ENCODE measurements at regions not wholly inside any gene's neighbourhood (a gene's known extent, or its start where the extent isn't known, plus 50 kb on each side); places are given as distances from the start of the nearest gene placed in this dataset.

GRCh38 chr2:15783489-15783888 lies 156.9 kb upstream of the MYCN start:
- no peak for TF ChIP-seq FOXS1 (CRISPR knock-in tag; IDR thresholded peaks at IDR 0.05)
- TF ChIP-seq CHD4 (IDR thresholded peaks at IDR 0.05; ENCODE audit: borderline replicate concordance), result no peak
- no peak for TF ChIP-seq SREBF2 (IDR thresholded peaks at IDR 0.05)
- no peak for TF ChIP-seq REST (IDR thresholded peaks at IDR 0.05)
- no peak for TF ChIP-seq E2F6 (IDR thresholded peaks at IDR 0.05; ENCODE audit: borderline replicate concordance, low read depth)
- no peak for TF ChIP-seq HOXB13 (CRISPR knock-in tag; IDR thresholded peaks at IDR 0.05; ENCODE audit: low read depth)
- WGBS (ENCODE audit: missing lambda C conversion rate), result 88% methylated on average over 6 of the region's 6 CpGs
- ATAC-seq (no peak), DNase-seq (ENCODE audit: low read depth in 1 of 2, low spot score in 1 of 2) (no peak), FAIRE-seq (no peak)
- Histone ChIP-seq H3K4me2 (no peak overlapping the region), H3K4me1 (peaks cover 25% of the 10 kb centered on the region), H3K9me3 (no peaks in the 10 kb centered on the region), H3K4me3 (no peak overlapping the region), H3K27ac (peak overlapping the region; percentile 70 to 75; a peak in 5 of 6 replicates)
- ChIA-PET POLR2A (no interaction called here), CTCF (interaction anchor here (1.0 to 2.1 kb wide), 4 partner anchors 13 to 49 kb away, joined by 3 to 6 read pairs (median 3); no protein-coding TSS in a partner anchor)

- H3K27ac ChIP-seq, result peak overlapping the region in 1 of 2 experiments; percentile 75; a peak in 2 of 6 replicates
- POLR2A ChIA-PET, result no interaction called here
- TF ChIP-seq, protein P1, sequence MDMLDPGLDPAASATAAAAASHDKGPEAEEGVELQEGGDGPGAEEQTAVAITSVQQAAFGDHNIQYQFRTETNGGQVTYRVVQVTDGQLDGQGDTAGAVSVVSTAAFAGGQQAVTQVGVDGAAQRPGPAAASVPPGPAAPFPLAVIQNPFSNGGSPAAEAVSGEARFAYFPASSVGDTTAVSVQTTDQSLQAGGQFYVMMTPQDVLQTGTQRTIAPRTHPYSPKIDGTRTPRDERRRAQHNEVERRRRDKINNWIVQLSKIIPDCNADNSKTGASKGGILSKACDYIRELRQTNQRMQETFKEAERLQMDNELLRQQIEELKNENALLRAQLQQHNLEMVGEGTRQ (IDR thresholded peaks at IDR 0.05), result no peak
- TF ChIP-seq NPAS2 (CRISPR knock-in tag; IDR thresholded peaks at IDR 0.05; ENCODE audit: borderline replicate concordance), result no peak
- no peak for TF ChIP-seq SMC3 (IDR thresholded peaks at IDR 0.05)
- no peak for TF ChIP-seq RARB (CRISPR knock-in tag; IDR thresholded peaks at IDR 0.05)
- TF ChIP-seq, protein P2, sequence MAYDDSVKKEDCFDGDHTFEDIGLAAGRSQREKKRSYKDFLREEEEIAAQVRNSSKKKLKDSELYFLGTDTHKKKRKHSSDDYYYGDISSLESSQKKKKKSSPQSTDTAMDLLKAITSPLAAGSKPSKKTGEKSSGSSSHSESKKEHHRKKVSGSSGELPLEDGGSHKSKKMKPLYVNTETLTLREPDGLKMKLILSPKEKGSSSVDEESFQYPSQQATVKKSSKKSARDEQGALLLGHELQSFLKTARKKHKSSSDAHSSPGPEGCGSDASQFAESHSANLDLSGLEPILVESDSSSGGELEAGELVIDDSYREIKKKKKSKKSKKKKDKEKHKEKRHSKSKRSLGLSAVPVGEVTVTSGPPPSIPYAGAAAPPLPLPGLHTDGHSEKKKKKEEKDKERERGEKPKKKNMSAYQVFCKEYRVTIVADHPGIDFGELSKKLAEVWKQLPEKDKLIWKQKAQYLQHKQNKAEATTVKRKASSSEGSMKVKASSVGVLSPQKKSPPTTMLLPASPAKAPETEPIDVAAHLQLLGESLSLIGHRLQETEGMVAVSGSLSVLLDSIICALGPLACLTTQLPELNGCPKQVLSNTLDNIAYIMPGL (CRISPR knock-in tag; IDR thresholded peaks at IDR 0.05; ENCODE audit: borderline replicate concordance), result no peak
- TF ChIP-seq KDM5A (IDR thresholded peaks at IDR 0.05), result no peak
- no peak for TF ChIP-seq CTCF (IDR thresholded peaks at IDR 0.05)
- TF ChIP-seq CBX8 (IDR thresholded peaks at IDR 0.05), result no peak
- no peak for TF ChIP-seq KDM1A (IDR thresholded peaks at IDR 0.05; ENCODE audit: low read depth)
- TF ChIP-seq RNF2 (IDR thresholded peaks at IDR 0.05; ENCODE audit: borderline replicate concordance, low read depth), result no peak
- no peak for TF ChIP-seq RAD21 (conservative IDR thresholded peaks at IDR 0.05 in 1 of 2, IDR thresholded peaks at IDR 0.05 in 1 of 2)
- TF ChIP-seq CEBPB (IDR thresholded peaks at IDR 0.05), result no peak
- no peak for TF ChIP-seq ZFP36 (IDR thresholded peaks at IDR 0.05; ENCODE audit: borderline replicate concordance, partially characterized antibody)
- no peak for TF ChIP-seq RFX5 (IDR thresholded peaks at IDR 0.05)
- no peak for TF ChIP-seq ZC3H11A (IDR thresholded peaks at IDR 0.05)
- TF ChIP-seq PBX3 (IDR thresholded peaks at IDR 0.05), result no peak
- no peak for TF ChIP-seq ELK1 (IDR thresholded peaks at IDR 0.05; ENCODE audit: low read depth, low read length)
- TF ChIP-seq, protein P3, sequence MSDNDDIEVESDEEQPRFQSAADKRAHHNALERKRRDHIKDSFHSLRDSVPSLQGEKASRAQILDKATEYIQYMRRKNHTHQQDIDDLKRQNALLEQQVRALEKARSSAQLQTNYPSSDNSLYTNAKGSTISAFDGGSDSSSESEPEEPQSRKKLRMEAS (IDR thresholded peaks at IDR 0.05), result no peak
- TF ChIP-seq FOXS1 (CRISPR knock-in tag; IDR thresholded peaks at IDR 0.05), result no peak
- CTCF ChIA-PET, result interaction anchor here (1.0 kb wide), 2 partner anchors 35 to 44 kb away, joined by 3 read pairs; no protein-coding TSS in a partner anchor
- DNase-seq (ENCODE audit: low read depth in 1 of 2, low spot score in 1 of 2) (no peak), ATAC-seq (no peak), FAIRE-seq (no peak)
- no peaks in the 10 kb centered on the region for H3K9me3 ChIP-seq
- no peak overlapping the region for H3K4me2 ChIP-seq
- H3K4me3 ChIP-seq, result no peak overlapping the region
- H3K4me1 ChIP-seq, result peaks cover 25% of the 10 kb centered on the region
- WGBS (ENCODE audit: missing lambda C conversion rate), result 62% methylated on average over 13 of the region's 13 CpGs
These were observed 156.1 kb upstream of the MYCN start for GRCh38 chr2:15784106-15784885.

Data from A549 (cell line).